Panc1 (cell line): ENCODE measurements at regions not wholly inside any gene's neighbourhood (a gene's known extent, or its start where the extent isn't known, plus 50 kb on each side); places are given as distances from the start of the nearest gene placed in this dataset.

ENCODE experiments used
- POLR2AphosphoS5 ChIP-seq: IDR thresholded peaks from 2 replicates; pipeline ENCODE4 v1.6.1; 2012; ENCODE audit warnings: mild to moderate bottlenecking, low read depth, low read length, moderate library complexity
- TCF7L2 ChIP-seq: IDR thresholded peaks from 2 replicates; pipeline ENCODE4 v1.6.1; 2011; ENCODE audit warnings: mild to moderate bottlenecking, low read depth, low read length, inconsistent platforms
- TF ChIP-seq, protein P1 (sequence below): fragments of 450-650 bp; IDR thresholded peaks from 2 replicates; pipeline ENCODE4 v1.5.1; 2017; ENCODE audit warnings: mild to moderate bottlenecking
- TF ChIP-seq, protein P2 (sequence below), 2 experiments: IDR thresholded peaks; 2 replicates each; pipeline ENCODE4 v1.6.1; 2011 to 2012; ENCODE audit warnings: low read depth in 2 of 2, control low read depth in 1 of 2, low read length in 1 of 2, mild to moderate bottlenecking in 1 of 2, moderate library complexity in 1 of 2; ENCODE audit not compliant: insufficient read depth in 1 of 2

DNA sequence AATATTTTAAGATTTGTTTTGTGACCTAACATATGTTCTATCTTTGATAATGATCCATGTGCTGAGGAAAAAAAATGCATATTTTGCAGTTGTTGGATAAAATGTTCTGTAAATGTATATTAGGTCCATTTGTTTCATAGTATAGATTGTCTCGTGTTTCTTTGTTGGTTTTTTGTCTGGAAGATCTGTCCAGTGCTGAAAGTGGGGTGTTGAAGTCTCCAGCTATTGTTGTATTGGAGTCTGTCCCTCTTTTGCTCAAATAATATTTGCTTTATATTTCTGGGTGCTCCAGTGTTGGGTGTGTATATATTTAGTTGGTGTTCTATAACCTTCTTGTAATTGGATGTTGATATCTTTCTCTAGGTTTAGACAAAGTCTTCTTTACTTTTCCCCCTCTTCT is 53.2 kb upstream of the FRMPD3 start:
- TF ChIP-seq, protein P1, sequence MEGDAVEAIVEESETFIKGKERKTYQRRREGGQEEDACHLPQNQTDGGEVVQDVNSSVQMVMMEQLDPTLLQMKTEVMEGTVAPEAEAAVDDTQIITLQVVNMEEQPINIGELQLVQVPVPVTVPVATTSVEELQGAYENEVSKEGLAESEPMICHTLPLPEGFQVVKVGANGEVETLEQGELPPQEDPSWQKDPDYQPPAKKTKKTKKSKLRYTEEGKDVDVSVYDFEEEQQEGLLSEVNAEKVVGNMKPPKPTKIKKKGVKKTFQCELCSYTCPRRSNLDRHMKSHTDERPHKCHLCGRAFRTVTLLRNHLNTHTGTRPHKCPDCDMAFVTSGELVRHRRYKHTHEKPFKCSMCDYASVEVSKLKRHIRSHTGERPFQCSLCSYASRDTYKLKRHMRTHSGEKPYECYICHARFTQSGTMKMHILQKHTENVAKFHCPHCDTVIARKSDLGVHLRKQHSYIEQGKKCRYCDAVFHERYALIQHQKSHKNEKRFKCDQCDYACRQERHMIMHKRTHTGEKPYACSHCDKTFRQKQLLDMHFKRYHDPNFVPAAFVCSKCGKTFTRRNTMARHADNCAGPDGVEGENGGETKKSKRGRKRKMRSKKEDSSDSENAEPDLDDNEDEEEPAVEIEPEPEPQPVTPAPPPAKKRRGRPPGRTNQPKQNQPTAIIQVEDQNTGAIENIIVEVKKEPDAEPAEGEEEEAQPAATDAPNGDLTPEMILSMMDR, result no peak
- TF ChIP-seq POLR2AphosphoS5 (no peak), TCF7L2 (no peak)
- TF ChIP-seq, protein P2, sequence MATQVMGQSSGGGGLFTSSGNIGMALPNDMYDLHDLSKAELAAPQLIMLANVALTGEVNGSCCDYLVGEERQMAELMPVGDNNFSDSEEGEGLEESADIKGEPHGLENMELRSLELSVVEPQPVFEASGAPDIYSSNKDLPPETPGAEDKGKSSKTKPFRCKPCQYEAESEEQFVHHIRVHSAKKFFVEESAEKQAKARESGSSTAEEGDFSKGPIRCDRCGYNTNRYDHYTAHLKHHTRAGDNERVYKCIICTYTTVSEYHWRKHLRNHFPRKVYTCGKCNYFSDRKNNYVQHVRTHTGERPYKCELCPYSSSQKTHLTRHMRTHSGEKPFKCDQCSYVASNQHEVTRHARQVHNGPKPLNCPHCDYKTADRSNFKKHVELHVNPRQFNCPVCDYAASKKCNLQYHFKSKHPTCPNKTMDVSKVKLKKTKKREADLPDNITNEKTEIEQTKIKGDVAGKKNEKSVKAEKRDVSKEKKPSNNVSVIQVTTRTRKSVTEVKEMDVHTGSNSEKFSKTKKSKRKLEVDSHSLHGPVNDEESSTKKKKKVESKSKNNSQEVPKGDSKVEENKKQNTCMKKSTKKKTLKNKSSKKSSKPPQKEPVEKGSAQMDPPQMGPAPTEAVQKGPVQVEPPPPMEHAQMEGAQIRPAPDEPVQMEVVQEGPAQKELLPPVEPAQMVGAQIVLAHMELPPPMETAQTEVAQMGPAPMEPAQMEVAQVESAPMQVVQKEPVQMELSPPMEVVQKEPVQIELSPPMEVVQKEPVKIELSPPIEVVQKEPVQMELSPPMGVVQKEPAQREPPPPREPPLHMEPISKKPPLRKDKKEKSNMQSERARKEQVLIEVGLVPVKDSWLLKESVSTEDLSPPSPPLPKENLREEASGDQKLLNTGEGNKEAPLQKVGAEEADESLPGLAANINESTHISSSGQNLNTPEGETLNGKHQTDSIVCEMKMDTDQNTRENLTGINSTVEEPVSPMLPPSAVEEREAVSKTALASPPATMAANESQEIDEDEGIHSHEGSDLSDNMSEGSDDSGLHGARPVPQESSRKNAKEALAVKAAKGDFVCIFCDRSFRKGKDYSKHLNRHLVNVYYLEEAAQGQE (IDR thresholded peaks at IDR 0.05; ENCODE audit: insufficient read depth in 1 of 2, low read depth in 2 of 2, low read length in 1 of 2), result peak in 1 of 2 experiments; percentile 65; a peak in 2 of 4 replicates
